ENCODE measurements at regions not wholly inside any gene's neighbourhood (a gene's known extent, or its start where the extent isn't known, plus 50 kb on each side); places are given as distances from the start of the nearest gene placed in this dataset.

DNA sequence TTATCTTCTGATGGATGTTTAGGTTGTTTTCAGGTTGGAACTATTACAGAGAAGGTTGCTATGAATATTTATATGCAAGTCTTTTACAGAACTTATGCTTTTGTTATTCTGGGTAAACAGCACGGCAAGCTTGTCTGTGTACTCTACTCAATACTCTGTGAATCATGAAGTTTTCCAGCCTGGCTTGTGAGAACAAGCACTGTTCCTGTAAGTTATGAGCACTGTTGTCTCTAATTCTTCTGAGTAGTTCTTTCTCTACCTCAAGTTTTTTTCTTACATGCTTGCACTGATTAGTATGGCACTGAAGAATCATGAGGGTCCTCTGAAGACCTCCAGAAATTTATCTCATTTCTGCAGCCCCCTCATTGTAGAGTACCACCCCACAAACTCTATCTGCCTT is 496.9 kb downstream of the KCTD12 start:
- TF ChIP-seq, protein P1, sequence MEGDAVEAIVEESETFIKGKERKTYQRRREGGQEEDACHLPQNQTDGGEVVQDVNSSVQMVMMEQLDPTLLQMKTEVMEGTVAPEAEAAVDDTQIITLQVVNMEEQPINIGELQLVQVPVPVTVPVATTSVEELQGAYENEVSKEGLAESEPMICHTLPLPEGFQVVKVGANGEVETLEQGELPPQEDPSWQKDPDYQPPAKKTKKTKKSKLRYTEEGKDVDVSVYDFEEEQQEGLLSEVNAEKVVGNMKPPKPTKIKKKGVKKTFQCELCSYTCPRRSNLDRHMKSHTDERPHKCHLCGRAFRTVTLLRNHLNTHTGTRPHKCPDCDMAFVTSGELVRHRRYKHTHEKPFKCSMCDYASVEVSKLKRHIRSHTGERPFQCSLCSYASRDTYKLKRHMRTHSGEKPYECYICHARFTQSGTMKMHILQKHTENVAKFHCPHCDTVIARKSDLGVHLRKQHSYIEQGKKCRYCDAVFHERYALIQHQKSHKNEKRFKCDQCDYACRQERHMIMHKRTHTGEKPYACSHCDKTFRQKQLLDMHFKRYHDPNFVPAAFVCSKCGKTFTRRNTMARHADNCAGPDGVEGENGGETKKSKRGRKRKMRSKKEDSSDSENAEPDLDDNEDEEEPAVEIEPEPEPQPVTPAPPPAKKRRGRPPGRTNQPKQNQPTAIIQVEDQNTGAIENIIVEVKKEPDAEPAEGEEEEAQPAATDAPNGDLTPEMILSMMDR (IDR thresholded peaks at IDR 0.05): no peak
- TF ChIP-seq FOSL2 (IDR thresholded peaks at IDR 0.05; ENCODE audit: borderline replicate concordance, low read depth): no peak
